Neural cell (in vitro differentiated cells): ENCODE measurements at regions not wholly inside any gene's neighbourhood (a gene's known extent, or its start where the extent isn't known, plus 50 kb on each side); places are given as distances from the start of the nearest gene placed in this dataset.

Source experiments
- H2AFZ ChIP-seq: fragments of 200-600, 300-800 bp; sonication (generic), shearing (Covaris generic); 2 replicates; pipeline ENCODE4 v1.6.0; 2014; ENCODE audit warnings: low read depth, mild to moderate bottlenecking, antibody characterized with exemption, low read length, moderate library complexity
- H3F3A ChIP-seq: fragments of 200-600 bp; shearing (Covaris generic); 2 replicates; pipeline ENCODE4 v1.6.1; 2016; ENCODE audit warnings: mild to moderate bottlenecking, moderate library complexity, mixed read lengths, antibody characterized with exemption, low read length; ENCODE audit not compliant: insufficient read depth, poor library complexity, severe bottlenecking
- H3K27ac ChIP-seq: fragments of 200-600, 300-800 bp; sonication (generic), shearing (Covaris generic); 2 replicates; pipeline ENCODE4 v1.5.1; 2014; ENCODE audit warnings: mild to moderate bottlenecking, low read length, moderate library complexity
- H3K27me3 ChIP-seq: fragments of 300-800, 200-600 bp; sonication (generic), shearing (Covaris generic); 2 replicates; pipeline ENCODE4 v1.6.0; 2014; ENCODE audit warnings: mild to moderate bottlenecking, low read depth, low read length, moderate library complexity; ENCODE audit not compliant: insufficient read depth
- H3K36me3 ChIP-seq: fragments of 300-800, 200-600 bp; sonication (generic), shearing (Covaris generic); 2 replicates; pipeline ENCODE4 v1.5.1; 2014; ENCODE audit warnings: mild to moderate bottlenecking, antibody characterized with exemption, low read length, moderate library complexity; ENCODE audit not compliant: insufficient read depth
- H3K4me2 ChIP-seq: fragments of 300-800, 200-600 bp; sonication (generic), shearing (Covaris generic); 2 replicates; pipeline ENCODE4 v1.6.0; 2014; ENCODE audit warnings: mild to moderate bottlenecking, low read length
- H3K4me3 ChIP-seq: fragments of 300-800, 200-600 bp; sonication (generic), shearing (Covaris generic); 2 replicates; pipeline ENCODE4 v1.5.1; 2014; ENCODE audit warnings: mild to moderate bottlenecking, low read length, moderate library complexity
- H3K79me2 ChIP-seq: fragments of 200-600 bp; shearing (Covaris generic); replicated peaks from 2 replicates; pipeline ENCODE4 v1.6.0; 2014; ENCODE audit warnings: mild to moderate bottlenecking, low read length, moderate library complexity; ENCODE audit not compliant: insufficient read depth
- H3K9ac ChIP-seq: fragments of 300-800, 200-600 bp; sonication (generic), shearing (Covaris generic); 2 replicates; pipeline ENCODE4 v1.6.1; 2016; ENCODE audit warnings: mild to moderate bottlenecking, low read length, mixed read lengths
- H3K9me2 ChIP-seq: fragments of 200-600 bp; shearing (Covaris generic); 2 replicates; pipeline ENCODE4 v1.6.1; 2016; ENCODE audit warnings: mild to moderate bottlenecking, low read length, mixed read lengths; ENCODE audit not compliant: insufficient read depth
- H3K9me3 ChIP-seq: fragments of 200-600, 300-800 bp; sonication (generic), shearing (Covaris generic); 2 replicates; pipeline ENCODE4 v1.6.1; 2016; ENCODE audit warnings: mild to moderate bottlenecking, mixed run types, low read length, moderate library complexity, mixed read lengths
- H4K20me1 ChIP-seq: fragments of 200-600 bp; shearing (Covaris generic); 2 replicates; pipeline ENCODE4 v1.6.1; 2016; ENCODE audit warnings: mild to moderate bottlenecking, mixed run types; ENCODE audit not compliant: insufficient read depth
- CTCF ChIP-seq: fragments of 450-650 bp; IDR thresholded peaks from 2 replicates; pipeline ENCODE4 v1.5.1; 2014; ENCODE audit warnings: antibody characterized with exemption, mild to moderate bottlenecking, moderate library complexity; ENCODE audit not compliant: poor library complexity, severe bottlenecking
- EP300 ChIP-seq: fragments of 450-650 bp; conservative IDR thresholded peaks from 2 replicates; pipeline ENCODE4 v1.6.1; 2014; ENCODE audit warnings: antibody characterized with exemption, mild to moderate bottlenecking, moderate library complexity; ENCODE audit not compliant: poor library complexity, severe bottlenecking
- EZH2 ChIP-seq: fragments of 200-600, 300-800 bp; shearing (Covaris generic), sonication (generic); IDR thresholded peaks from 2 replicates; pipeline ENCODE4 v1.6.1; 2014; ENCODE audit warnings: antibody characterized with exemption, low read length, borderline replicate concordance, mild to moderate bottlenecking; ENCODE audit not compliant: insufficient read depth, poor library complexity, severe bottlenecking
- MXI1 ChIP-seq: fragments of 450-650 bp; conservative IDR thresholded peaks from 2 replicates; pipeline ENCODE4 v1.6.1; 2014; ENCODE audit warnings: antibody characterized with exemption, mild to moderate bottlenecking; ENCODE audit not compliant: poor library complexity, severe bottlenecking
- POLR2AphosphoS5 ChIP-seq: IDR thresholded peaks from 2 replicates; pipeline ENCODE4 v1.6.1; 2012
- RAD21 ChIP-seq: fragments of 450-650 bp; conservative IDR thresholded peaks from 2 replicates; pipeline ENCODE4 v1.6.1; 2014; ENCODE audit warnings: antibody characterized with exemption, mild to moderate bottlenecking, moderate library complexity
- REST ChIP-seq: IDR thresholded peaks from 2 replicates; pipeline ENCODE4 v1.6.1; 2012; ENCODE audit warnings: borderline replicate concordance
- SMC3 ChIP-seq: fragments of 450-650 bp; conservative IDR thresholded peaks from 2 replicates; pipeline ENCODE4 v1.6.1; 2014; ENCODE audit warnings: antibody characterized with exemption, mild to moderate bottlenecking, moderate library complexity; ENCODE audit not compliant: poor library complexity
- TAF1 ChIP-seq: IDR thresholded peaks from 2 replicates; pipeline ENCODE4 v1.6.1; 2012; ENCODE audit warnings: low read depth

- no peak overlapping the region for H3K9ac ChIP-seq
- no peaks in the 10 kb centered on the region for H3K9me2 ChIP-seq
- H3K27me3 ChIP-seq: no peaks in the 10 kb centered on the region
- no peaks in the 10 kb centered on the region for H3F3A ChIP-seq
- H3K36me3 ChIP-seq: no peaks in the 10 kb centered on the region
- H3K4me3 ChIP-seq: no peak overlapping the region
- TF ChIP-seq MXI1: no peak
- no peak for TF ChIP-seq REST
- no peak for TF ChIP-seq POLR2AphosphoS5
- TF ChIP-seq EP300: no peak
- no peak overlapping the region for H3K27ac ChIP-seq
- H4K20me1 ChIP-seq: no peaks in the 10 kb centered on the region
- H2AFZ ChIP-seq: no peak overlapping the region
- no peaks in the 10 kb centered on the region for H3K9me3 ChIP-seq
- no peak overlapping the region for H3K4me2 ChIP-seq
- no peaks in the 10 kb centered on the region for H3K79me2 ChIP-seq
Observed at GRCh38 chr4:144202081-144202480, 61.6 kb upstream of the GYPA start.

GRCh38 chr4:144203155-144203554 is 62.6 kb upstream of the GYPA start:
- Histone ChIP-seq H3K9me2 (no peaks in the 10 kb centered on the region), H3K4me3 (no peak overlapping the region), H4K20me1 (no peaks in the 10 kb centered on the region), H3K9ac (no peak overlapping the region), H3F3A (no peaks in the 10 kb centered on the region), H3K27me3 (no peaks in the 10 kb centered on the region), H3K79me2 (no peaks in the 10 kb centered on the region), H3K4me2 (no peak overlapping the region), H3K9me3 (no peaks in the 10 kb centered on the region), H2AFZ (no peak overlapping the region), H3K27ac (no peak overlapping the region), H3K36me3 (no peaks in the 10 kb centered on the region)
- no peak for TF ChIP-seq POLR2AphosphoS5
- no peak for TF ChIP-seq SMC3
- TF ChIP-seq CTCF: no peak
- TF ChIP-seq RAD21: no peak
- TF ChIP-seq EZH2: no peak
- no peak for TF ChIP-seq TAF1
- TF ChIP-seq MXI1: no peak
- TF ChIP-seq EP300: no peak
- no peak for TF ChIP-seq REST
